GM23338 (cell line): ENCODE measurements at regions not wholly inside any gene's neighbourhood (a gene's known extent, or its start where the extent isn't known, plus 50 kb on each side); places are given as distances from the start of the nearest gene placed in this dataset.

Experiments
- ATAC-seq: fragments of 200-7000 bp; cut with Tn5 transposase; 3 replicates; pipeline ENCODE4 v1.9.1; 2020
- DNase-seq: peaks from one replicate; pipeline ENCODE4 v3.0.0-alpha.2; 2015; ENCODE audit warnings: low spot score
- H2AFZ ChIP-seq: fragments of 200-600 bp; sonication (generic); 2 replicates; pipeline ENCODE4 v1.8.0; 2016; ENCODE audit warnings: antibody characterized with exemption, mild to moderate bottlenecking, moderate library complexity
- H3F3A ChIP-seq: fragments of 200-600 bp; sonication (generic); replicated peaks from 2 replicates; pipeline ENCODE4 v1.8.0; 2017; ENCODE audit warnings: antibody characterized with exemption, mixed run types, low read depth
- H3K27ac ChIP-seq: fragments of 200-600 bp; sonication (generic); 2 replicates; pipeline ENCODE4 v1.6.1; 2016; ENCODE audit warnings: low read depth
- H3K27me3 ChIP-seq: fragments of 200-600 bp; sonication (generic); 2 replicates; pipeline ENCODE4 v1.8.0; 2016; ENCODE audit warnings: mild to moderate bottlenecking, mixed run types, moderate library complexity; ENCODE audit not compliant: insufficient read depth
- H3K36me3 ChIP-seq: fragments of 200-600 bp; sonication (generic); 2 replicates; pipeline ENCODE4 v1.8.0; 2016; ENCODE audit warnings: mild to moderate bottlenecking; ENCODE audit not compliant: insufficient read depth
- H3K4me1 ChIP-seq: fragments of 200-600 bp; sonication (generic); 2 replicates; pipeline ENCODE4 v1.8.0; 2016; ENCODE audit warnings: mild to moderate bottlenecking, moderate library complexity; ENCODE audit not compliant: insufficient read depth
- H3K4me2 ChIP-seq: fragments of 200-600 bp; sonication (generic); 2 replicates; pipeline ENCODE4 v1.7.1; 2017; ENCODE audit warnings: mixed run types
- H3K4me3 ChIP-seq: fragments of 200-600 bp; sonication (generic); 2 replicates; pipeline ENCODE4 v1.6.1; 2016; ENCODE audit warnings: mixed run types
- H3K79me2 ChIP-seq: fragments of 200-600 bp; sonication (generic); replicated peaks from 2 replicates; pipeline ENCODE4 v1.8.0; 2017; ENCODE audit warnings: mild to moderate bottlenecking; ENCODE audit not compliant: insufficient read depth
- H3K9me2 ChIP-seq: fragments of 200-600 bp; sonication (generic); 2 replicates; pipeline ENCODE4 v1.8.0; 2017; ENCODE audit not compliant: insufficient read depth
- H4K20me1 ChIP-seq: fragments of 200-600 bp; sonication (generic); replicated peaks from 2 replicates; pipeline ENCODE4 v1.8.0; 2017; ENCODE audit warnings: mild to moderate bottlenecking; ENCODE audit not compliant: insufficient read depth
- H3K27ac Mint-ChIP-seq: 2 replicates; pipeline ENCODE4 v1.8.0; 2020; ENCODE audit warnings: inconsistent platforms, mild to moderate bottlenecking, moderate library complexity, mixed read lengths
- H3K27me3 Mint-ChIP-seq: 3 replicates; pipeline ENCODE4 v1.8.0; 2022; ENCODE audit warnings: low read depth, mild to moderate bottlenecking, moderate library complexity, mixed read lengths, inconsistent platforms; ENCODE audit not compliant: insufficient read depth, poor library complexity
- H3K36me3 Mint-ChIP-seq: 3 replicates; pipeline ENCODE4 v1.8.0; 2021; ENCODE audit warnings: low read depth, mild to moderate bottlenecking, inconsistent platforms, moderate library complexity, mixed read lengths
- H3K4me1 Mint-ChIP-seq: 3 replicates; pipeline ENCODE4 v1.8.0; 2020; ENCODE audit warnings: mild to moderate bottlenecking, inconsistent platforms, mixed read lengths
- H3K4me3 Mint-ChIP-seq: 3 replicates; pipeline ENCODE4 v1.8.0; 2021; ENCODE audit warnings: moderate library complexity, mild to moderate bottlenecking, inconsistent platforms, mixed read lengths
- H3K9me3 Mint-ChIP-seq: 3 replicates; pipeline ENCODE4 v1.8.0; 2020; ENCODE audit warnings: moderate library complexity, mild to moderate bottlenecking, inconsistent platforms, mixed read lengths
- CREB1 ChIP-seq: fragments of 250-450 bp; sonication (Bioruptor Pico); IDR thresholded peaks from 2 replicates; pipeline ENCODE4 v1.5.0; 2020; ENCODE audit warnings: low read depth, mild to moderate bottlenecking, moderate library complexity
- EZH2 ChIP-seq: fragments of 200-600 bp; sonication (generic); IDR thresholded peaks from one replicate; pipeline ENCODE4 v1.8.0; 2017; ENCODE audit warnings: antibody characterized with exemption, mild to moderate bottlenecking, low read depth; ENCODE audit not compliant: unreplicated experiment
- EZH2phosphoT487 ChIP-seq: fragments of 200-600 bp; sonication (generic); IDR thresholded peaks from one replicate; pipeline ENCODE4 v1.8.1; 2018; ENCODE audit warnings: antibody characterized with exemption; ENCODE audit not compliant: unreplicated experiment
- JUNB ChIP-seq: IDR thresholded peaks from one replicate; pipeline ENCODE4 v1.6.1; 2016; ENCODE audit warnings: antibody characterized with exemption; ENCODE audit not compliant: unreplicated experiment
- NANOG ChIP-seq: IDR thresholded peaks from 2 replicates; pipeline ENCODE4 v1.6.1; 2016; ENCODE audit warnings: antibody characterized with exemption, borderline replicate concordance
- POLR2AphosphoS5 ChIP-seq: IDR thresholded peaks from 2 replicates; pipeline ENCODE4 v1.6.1; 2016; ENCODE audit warnings: antibody characterized with exemption, low read depth
- STAT1 ChIP-seq: IDR thresholded peaks from one replicate; pipeline ENCODE4 v1.6.1; 2016; ENCODE audit warnings: antibody characterized with exemption; ENCODE audit not compliant: unreplicated experiment
- ZNF114 ChIP-seq: fragments of 250-450 bp; sonication (Bioruptor Pico); IDR thresholded peaks from 2 replicates; pipeline ENCODE4 v1.5.0; 2020; ENCODE audit warnings: mild to moderate bottlenecking, moderate library complexity
- ZNF331 ChIP-seq: fragments of 250-450 bp; sonication (Bioruptor Pico); IDR thresholded peaks from 2 replicates; pipeline ENCODE4 v1.5.0; 2020; ENCODE audit warnings: low read depth, mild to moderate bottlenecking, moderate library complexity
- TF ChIP-seq, protein P1 (sequence below), 2 experiments: fragments of 200-600 bp in 1 of 2; sonication (generic) in 1 of 2; conservative IDR thresholded peaks; 2 replicates each; pipeline versions ENCODE4 v1.5.1 to v1.6.1; 2016 to 2017; ENCODE audit warnings: antibody characterized with exemption in 2 of 2, low read depth in 2 of 2, mild to moderate bottlenecking in 2 of 2, moderate library complexity in 1 of 2
- TF ChIP-seq, protein P2 (sequence below): IDR thresholded peaks from one replicate; pipeline ENCODE4 v1.6.1; 2018; ENCODE audit warnings: antibody characterized with exemption; ENCODE audit not compliant: unreplicated experiment
- TF ChIP-seq, protein P3 (sequence below): fragments of 250-450 bp; sonication (Bioruptor Pico); IDR thresholded peaks from 2 replicates; pipeline ENCODE4 v1.5.0; 2020; ENCODE audit warnings: mild to moderate bottlenecking, moderate library complexity
- TF ChIP-seq, protein P4 (sequence below): IDR thresholded peaks from 2 replicates; pipeline ENCODE4 v1.6.1; 2016; ENCODE audit warnings: antibody characterized with exemption

DNA sequence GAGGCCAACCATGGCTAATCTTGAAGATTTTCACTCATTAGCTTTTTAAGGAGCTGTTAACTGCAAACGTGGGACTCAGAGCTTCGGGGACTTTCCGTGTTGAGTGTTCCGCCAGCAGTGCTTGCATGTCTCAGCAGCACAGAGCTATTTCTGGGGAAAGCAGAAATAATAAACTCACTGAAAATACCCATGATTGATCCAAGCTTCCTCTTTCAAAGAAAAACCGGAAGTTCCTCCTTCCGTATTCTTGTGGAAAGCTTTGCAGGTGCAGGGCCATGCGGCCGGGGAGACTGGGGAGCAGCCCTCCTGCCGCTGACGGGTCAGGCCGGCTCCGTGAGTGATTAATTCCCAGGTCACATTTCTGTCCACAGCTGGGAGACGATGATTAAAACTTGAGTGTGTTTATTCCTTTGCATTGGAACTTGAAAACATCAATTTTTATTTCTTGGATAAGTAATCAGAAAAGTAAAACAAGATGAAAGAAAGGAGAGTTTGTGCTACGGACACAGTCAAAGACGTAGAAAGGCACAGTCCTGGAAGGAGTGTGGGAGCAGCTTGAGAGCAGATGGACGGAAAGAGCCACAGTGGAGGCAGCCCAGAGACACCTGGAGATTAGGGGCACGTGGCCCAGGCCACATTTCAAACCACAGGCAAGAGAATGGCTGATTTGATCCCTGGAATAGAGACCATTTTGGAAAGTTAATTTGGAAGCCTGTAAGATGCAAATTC is 54.2 kb upstream of the CTDP1 start:
- H3K27ac ChIP-seq, result no peak overlapping the region
- H3K27me3 ChIP-seq, result no peaks in the 10 kb centered on the region
- no peak for ATAC-seq

More for the DNA sequence above, 54.2 kb upstream of the CTDP1 start:
- Mint-ChIP-seq H3K27me3 (peaks cover 12% of the 10 kb centered on the region), H3K4me3 (no peak overlapping the region), H3K36me3 (no peaks in the 10 kb centered on the region; the same call in 2 of the 3 replicates), H3K27ac (no peak overlapping the region), H3K4me1 (peaks cover 14% of the 10 kb centered on the region), H3K9me3 (no peaks in the 10 kb centered on the region; the same call in 2 of the 3 replicates)
- no peaks in the 10 kb centered on the region for H3K36me3 ChIP-seq
- H3K4me2 ChIP-seq, result no peak overlapping the region
- H4K20me1 ChIP-seq, result no peaks in the 10 kb centered on the region
- H3K79me2 ChIP-seq, result no peaks in the 10 kb centered on the region
- no peaks in the 10 kb centered on the region for H3F3A ChIP-seq
- no peak for DNase-seq
- peaks cover 13% of the 10 kb centered on the region; the same call in 1 of the 2 replicates for H3K4me1 ChIP-seq
- TF ChIP-seq EZH2phosphoT487 (no peak), NANOG (no peak), ZNF331 (no peak), JUNB (no peak), CREB1 (CRISPR knock-in tag) (no peak), STAT1 (no peak), POLR2AphosphoS5 (no peak), ZNF114 (CRISPR knock-in tag) (no peak), EZH2 (no peak)
- TF ChIP-seq, protein P1, sequence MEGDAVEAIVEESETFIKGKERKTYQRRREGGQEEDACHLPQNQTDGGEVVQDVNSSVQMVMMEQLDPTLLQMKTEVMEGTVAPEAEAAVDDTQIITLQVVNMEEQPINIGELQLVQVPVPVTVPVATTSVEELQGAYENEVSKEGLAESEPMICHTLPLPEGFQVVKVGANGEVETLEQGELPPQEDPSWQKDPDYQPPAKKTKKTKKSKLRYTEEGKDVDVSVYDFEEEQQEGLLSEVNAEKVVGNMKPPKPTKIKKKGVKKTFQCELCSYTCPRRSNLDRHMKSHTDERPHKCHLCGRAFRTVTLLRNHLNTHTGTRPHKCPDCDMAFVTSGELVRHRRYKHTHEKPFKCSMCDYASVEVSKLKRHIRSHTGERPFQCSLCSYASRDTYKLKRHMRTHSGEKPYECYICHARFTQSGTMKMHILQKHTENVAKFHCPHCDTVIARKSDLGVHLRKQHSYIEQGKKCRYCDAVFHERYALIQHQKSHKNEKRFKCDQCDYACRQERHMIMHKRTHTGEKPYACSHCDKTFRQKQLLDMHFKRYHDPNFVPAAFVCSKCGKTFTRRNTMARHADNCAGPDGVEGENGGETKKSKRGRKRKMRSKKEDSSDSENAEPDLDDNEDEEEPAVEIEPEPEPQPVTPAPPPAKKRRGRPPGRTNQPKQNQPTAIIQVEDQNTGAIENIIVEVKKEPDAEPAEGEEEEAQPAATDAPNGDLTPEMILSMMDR (conservative IDR thresholded peaks at IDR 0.05; ENCODE audit: low read depth in 2 of 2), result no peak
- TF ChIP-seq, protein P2, sequence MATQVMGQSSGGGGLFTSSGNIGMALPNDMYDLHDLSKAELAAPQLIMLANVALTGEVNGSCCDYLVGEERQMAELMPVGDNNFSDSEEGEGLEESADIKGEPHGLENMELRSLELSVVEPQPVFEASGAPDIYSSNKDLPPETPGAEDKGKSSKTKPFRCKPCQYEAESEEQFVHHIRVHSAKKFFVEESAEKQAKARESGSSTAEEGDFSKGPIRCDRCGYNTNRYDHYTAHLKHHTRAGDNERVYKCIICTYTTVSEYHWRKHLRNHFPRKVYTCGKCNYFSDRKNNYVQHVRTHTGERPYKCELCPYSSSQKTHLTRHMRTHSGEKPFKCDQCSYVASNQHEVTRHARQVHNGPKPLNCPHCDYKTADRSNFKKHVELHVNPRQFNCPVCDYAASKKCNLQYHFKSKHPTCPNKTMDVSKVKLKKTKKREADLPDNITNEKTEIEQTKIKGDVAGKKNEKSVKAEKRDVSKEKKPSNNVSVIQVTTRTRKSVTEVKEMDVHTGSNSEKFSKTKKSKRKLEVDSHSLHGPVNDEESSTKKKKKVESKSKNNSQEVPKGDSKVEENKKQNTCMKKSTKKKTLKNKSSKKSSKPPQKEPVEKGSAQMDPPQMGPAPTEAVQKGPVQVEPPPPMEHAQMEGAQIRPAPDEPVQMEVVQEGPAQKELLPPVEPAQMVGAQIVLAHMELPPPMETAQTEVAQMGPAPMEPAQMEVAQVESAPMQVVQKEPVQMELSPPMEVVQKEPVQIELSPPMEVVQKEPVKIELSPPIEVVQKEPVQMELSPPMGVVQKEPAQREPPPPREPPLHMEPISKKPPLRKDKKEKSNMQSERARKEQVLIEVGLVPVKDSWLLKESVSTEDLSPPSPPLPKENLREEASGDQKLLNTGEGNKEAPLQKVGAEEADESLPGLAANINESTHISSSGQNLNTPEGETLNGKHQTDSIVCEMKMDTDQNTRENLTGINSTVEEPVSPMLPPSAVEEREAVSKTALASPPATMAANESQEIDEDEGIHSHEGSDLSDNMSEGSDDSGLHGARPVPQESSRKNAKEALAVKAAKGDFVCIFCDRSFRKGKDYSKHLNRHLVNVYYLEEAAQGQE, result no peak
- TF ChIP-seq, protein P3, sequence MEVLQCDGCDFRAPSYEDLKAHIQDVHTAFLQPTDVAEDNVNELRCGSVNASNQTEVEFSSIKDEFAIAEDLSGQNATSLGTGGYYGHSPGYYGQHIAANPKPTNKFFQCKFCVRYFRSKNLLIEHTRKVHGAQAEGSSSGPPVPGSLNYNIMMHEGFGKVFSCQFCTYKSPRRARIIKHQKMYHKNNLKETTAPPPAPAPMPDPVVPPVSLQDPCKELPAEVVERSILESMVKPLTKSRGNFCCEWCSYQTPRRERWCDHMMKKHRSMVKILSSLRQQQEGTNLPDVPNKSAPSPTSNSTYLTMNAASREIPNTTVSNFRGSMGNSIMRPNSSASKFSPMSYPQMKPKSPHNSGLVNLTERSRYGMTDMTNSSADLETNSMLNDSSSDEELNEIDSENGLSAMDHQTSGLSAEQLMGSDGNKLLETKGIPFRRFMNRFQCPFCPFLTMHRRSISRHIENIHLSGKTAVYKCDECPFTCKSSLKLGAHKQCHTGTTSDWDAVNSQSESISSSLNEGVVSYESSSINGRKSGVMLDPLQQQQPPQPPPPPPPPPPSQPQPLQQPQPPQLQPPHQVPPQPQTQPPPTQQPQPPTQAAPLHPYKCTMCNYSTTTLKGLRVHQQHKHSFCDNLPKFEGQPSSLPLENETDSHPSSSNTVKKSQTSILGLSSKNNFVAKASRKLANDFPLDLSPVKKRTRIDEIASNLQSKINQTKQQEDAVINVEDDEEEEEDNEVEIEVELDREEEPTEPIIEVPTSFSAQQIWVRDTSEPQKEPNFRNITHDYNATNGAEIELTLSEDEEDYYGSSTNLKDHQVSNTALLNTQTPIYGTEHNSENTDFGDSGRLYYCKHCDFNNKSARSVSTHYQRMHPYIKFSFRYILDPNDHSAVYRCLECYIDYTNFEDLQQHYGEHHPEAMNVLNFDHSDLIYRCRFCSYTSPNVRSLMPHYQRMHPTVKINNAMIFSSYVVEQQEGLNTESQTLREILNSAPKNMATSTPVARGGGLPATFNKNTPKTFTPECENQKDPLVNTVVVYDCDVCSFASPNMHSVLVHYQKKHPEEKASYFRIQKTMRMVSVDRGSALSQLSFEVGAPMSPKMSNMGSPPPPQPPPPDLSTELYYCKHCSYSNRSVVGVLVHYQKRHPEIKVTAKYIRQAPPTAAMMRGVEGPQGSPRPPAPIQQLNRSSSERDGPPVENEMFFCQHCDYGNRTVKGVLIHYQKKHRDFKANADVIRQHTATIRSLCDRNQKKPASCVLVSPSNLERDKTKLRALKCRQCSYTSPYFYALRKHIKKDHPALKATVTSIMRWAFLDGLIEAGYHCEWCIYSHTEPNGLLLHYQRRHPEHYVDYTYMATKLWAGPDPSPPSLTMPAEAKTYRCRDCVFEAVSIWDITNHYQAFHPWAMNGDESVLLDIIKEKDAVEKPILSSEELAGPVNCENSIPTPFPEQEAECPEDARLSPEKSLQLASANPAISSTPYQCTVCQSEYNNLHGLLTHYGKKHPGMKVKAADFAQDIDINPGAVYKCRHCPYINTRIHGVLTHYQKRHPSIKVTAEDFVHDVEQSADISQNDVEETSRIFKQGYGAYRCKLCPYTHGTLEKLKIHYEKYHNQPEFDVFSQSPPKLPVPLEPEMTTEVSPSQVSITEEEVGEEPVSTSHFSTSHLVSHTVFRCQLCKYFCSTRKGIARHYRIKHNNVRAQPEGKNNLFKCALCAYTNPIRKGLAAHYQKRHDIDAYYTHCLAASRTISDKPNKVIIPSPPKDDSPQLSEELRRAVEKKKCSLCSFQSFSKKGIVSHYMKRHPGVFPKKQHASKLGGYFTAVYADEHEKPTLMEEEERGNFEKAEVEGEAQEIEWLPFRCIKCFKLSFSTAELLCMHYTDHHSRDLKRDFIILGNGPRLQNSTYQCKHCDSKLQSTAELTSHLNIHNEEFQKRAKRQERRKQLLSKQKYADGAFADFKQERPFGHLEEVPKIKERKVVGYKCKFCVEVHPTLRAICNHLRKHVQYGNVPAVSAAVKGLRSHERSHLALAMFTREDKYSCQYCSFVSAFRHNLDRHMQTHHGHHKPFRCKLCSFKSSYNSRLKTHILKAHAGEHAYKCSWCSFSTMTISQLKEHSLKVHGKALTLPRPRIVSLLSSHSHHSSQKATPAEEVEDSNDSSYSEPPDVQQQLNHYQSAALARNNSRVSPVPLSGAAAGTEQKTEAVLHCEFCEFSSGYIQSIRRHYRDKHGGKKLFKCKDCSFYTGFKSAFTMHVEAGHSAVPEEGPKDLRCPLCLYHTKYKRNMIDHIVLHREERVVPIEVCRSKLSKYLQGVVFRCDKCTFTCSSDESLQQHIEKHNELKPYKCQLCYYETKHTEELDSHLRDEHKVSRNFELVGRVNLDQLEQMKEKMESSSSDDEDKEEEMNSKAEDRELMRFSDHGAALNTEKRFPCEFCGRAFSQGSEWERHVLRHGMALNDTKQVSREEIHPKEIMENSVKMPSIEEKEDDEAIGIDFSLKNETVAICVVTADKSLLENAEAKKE (CRISPR knock-in tag), result no peak
- TF ChIP-seq, protein P4, sequence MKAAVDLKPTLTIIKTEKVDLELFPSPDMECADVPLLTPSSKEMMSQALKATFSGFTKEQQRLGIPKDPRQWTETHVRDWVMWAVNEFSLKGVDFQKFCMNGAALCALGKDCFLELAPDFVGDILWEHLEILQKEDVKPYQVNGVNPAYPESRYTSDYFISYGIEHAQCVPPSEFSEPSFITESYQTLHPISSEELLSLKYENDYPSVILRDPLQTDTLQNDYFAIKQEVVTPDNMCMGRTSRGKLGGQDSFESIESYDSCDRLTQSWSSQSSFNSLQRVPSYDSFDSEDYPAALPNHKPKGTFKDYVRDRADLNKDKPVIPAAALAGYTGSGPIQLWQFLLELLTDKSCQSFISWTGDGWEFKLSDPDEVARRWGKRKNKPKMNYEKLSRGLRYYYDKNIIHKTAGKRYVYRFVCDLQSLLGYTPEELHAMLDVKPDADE, result no peak
- no peak overlapping the region for H3K4me3 ChIP-seq
- no peaks in the 10 kb centered on the region for H3K9me2 ChIP-seq
- H2AFZ ChIP-seq, result peak overlapping the region; percentile 56; the same call in 1 of the 2 replicates
